ENCODE measurements at regions not wholly inside any gene's neighbourhood (a gene's known extent, or its start where the extent isn't known, plus 50 kb on each side); places are given as distances from the start of the nearest gene placed in this dataset.

GRCh38 chr6:44527181-44527580 is 139.7 kb downstream of the CDC5L start:
- no peak overlapping the region for H3K27ac Mint-ChIP-seq
- H3K4me3 Mint-ChIP-seq = no peak overlapping the region
- peaks cover 11% of the 10 kb centered on the region for H3K27me3 Mint-ChIP-seq
- peaks cover 3% of the 10 kb centered on the region for H3K9me3 Mint-ChIP-seq (ENCODE audit: low read depth)
- CTCF ChIA-PET = no interaction called here
- H3K4me1 Mint-ChIP-seq = peaks cover 28% of the 10 kb centered on the region
- no peak for ATAC-seq
- no peaks in the 10 kb centered on the region for H3K36me3 Mint-ChIP-seq
- no peak for DNase-seq

GRCh38 chr6:44527583-44528369 is 140.3 kb downstream of the CDC5L start:
- ATAC-seq (no peak), DNase-seq (no peak)
- peaks cover 3% of the 10 kb centered on the region for H3K9me3 Mint-ChIP-seq (ENCODE audit: low read depth)
- no peaks in the 10 kb centered on the region for H3K36me3 Mint-ChIP-seq
- CTCF ChIA-PET = no interaction called here
- H3K27ac Mint-ChIP-seq = no peak overlapping the region
- H3K4me3 Mint-ChIP-seq = no peak overlapping the region
- peaks cover 28% of the 10 kb centered on the region for H3K4me1 Mint-ChIP-seq
- H3K27me3 Mint-ChIP-seq = peaks cover 11% of the 10 kb centered on the region

- no peak overlapping the region for H3K4me3 Mint-ChIP-seq
- H3K36me3 Mint-ChIP-seq = no peaks in the 10 kb centered on the region
- peaks cover 28% of the 10 kb centered on the region for H3K4me1 Mint-ChIP-seq
- CTCF ChIA-PET = no interaction called here
- peaks cover 11% of the 10 kb centered on the region for H3K27me3 Mint-ChIP-seq
- peaks cover 3% of the 10 kb centered on the region for H3K9me3 Mint-ChIP-seq (ENCODE audit: low read depth)
- H3K27ac Mint-ChIP-seq = no peak overlapping the region
- ATAC-seq (no peak), DNase-seq (no peak)
Measured at GRCh38 chr6:44528370-44528644, 140.8 kb downstream of the CDC5L start.

GRCh38 chr6:44528716-44529115 is 141.2 kb downstream of the CDC5L start:
- no peaks in the 10 kb centered on the region for H3K36me3 Mint-ChIP-seq
- peaks cover 3% of the 10 kb centered on the region for H3K9me3 Mint-ChIP-seq (ENCODE audit: low read depth)
- DNase-seq (no peak), ATAC-seq (no peak)
- H3K4me3 Mint-ChIP-seq = no peak overlapping the region
- peaks cover 28% of the 10 kb centered on the region for H3K4me1 Mint-ChIP-seq
- CTCF ChIA-PET = no interaction called here
- no peak overlapping the region for H3K27ac Mint-ChIP-seq
- H3K27me3 Mint-ChIP-seq = peaks cover 11% of the 10 kb centered on the region

GRCh38 chr6:44529146-44529905 is 141.8 kb downstream of the CDC5L start:
- no peak for DNase-seq
- Mint-ChIP-seq H3K27me3 (peaks cover 5% of the 10 kb centered on the region), H3K4me3 (no peak overlapping the region), H3K36me3 (no peaks in the 10 kb centered on the region), H3K4me1 (peaks cover 28% of the 10 kb centered on the region), H3K9me3 (ENCODE audit: low read depth) (peaks cover 1% of the 10 kb centered on the region), H3K27ac (no peak overlapping the region)
- no peak for ATAC-seq
- CTCF ChIA-PET = interaction anchor here (1.2 kb wide), 1 partner anchor 54 kb away, joined by 3 read pairs; no protein-coding TSS in a partner anchor

- CTCF ChIA-PET = interaction anchor here (1.2 kb wide), 1 partner anchor 55 kb away, joined by 3 read pairs; no protein-coding TSS in a partner anchor
- Mint-ChIP-seq H3K27me3 (peaks cover 2% of the 10 kb centered on the region), H3K27ac (no peak overlapping the region), H3K36me3 (no peaks in the 10 kb centered on the region), H3K4me3 (no peak overlapping the region), H3K4me1 (peaks cover 20% of the 10 kb centered on the region), H3K9me3 (ENCODE audit: low read depth) (no peaks in the 10 kb centered on the region)
- DNase-seq (no peak), ATAC-seq (no peak)
Measured at GRCh38 chr6:44530209-44530909, 142.9 kb downstream of the CDC5L start.

- H3K4me1 Mint-ChIP-seq = peaks cover 17% of the 10 kb centered on the region
- peaks cover 2% of the 10 kb centered on the region for H3K27me3 Mint-ChIP-seq
- H3K36me3 Mint-ChIP-seq = no peaks in the 10 kb centered on the region
- CTCF ChIA-PET = no interaction called here
- DNase-seq = no peak
- H3K9me3 Mint-ChIP-seq (ENCODE audit: low read depth) = no peaks in the 10 kb centered on the region
- ATAC-seq = no peak
- no peak overlapping the region for H3K4me3 Mint-ChIP-seq
- H3K27ac Mint-ChIP-seq = no peak overlapping the region
Measured at GRCh38 chr6:44530910-44531234, 143.4 kb downstream of the CDC5L start.

- Mint-ChIP-seq H3K36me3 (no peaks in the 10 kb centered on the region), H3K27ac (no peak overlapping the region), H3K4me1 (peaks cover 13% of the 10 kb centered on the region), H3K27me3 (peaks cover 2% of the 10 kb centered on the region), H3K9me3 (ENCODE audit: low read depth) (no peaks in the 10 kb centered on the region), H3K4me3 (no peak overlapping the region)
- no peak for DNase-seq
- CTCF ChIA-PET = no interaction called here
- ATAC-seq = no peak
Measured at GRCh38 chr6:44531442-44532015, 144.0 kb downstream of the CDC5L start.

- Mint-ChIP-seq H3K4me3 (no peak overlapping the region), H3K4me1 (no peaks in the 10 kb centered on the region), H3K27me3 (peaks cover 2% of the 10 kb centered on the region), H3K36me3 (no peaks in the 10 kb centered on the region), H3K27ac (no peak overlapping the region), H3K9me3 (ENCODE audit: low read depth) (no peaks in the 10 kb centered on the region)
- no peak for DNase-seq
- no peak for ATAC-seq
- CTCF ChIA-PET = no interaction called here
Measured at GRCh38 chr6:44533421-44533820, 145.9 kb downstream of the CDC5L start.

GRCh38 chr6:44534291-44534690 is 146.8 kb downstream of the CDC5L start:
- H3K27ac Mint-ChIP-seq = no peak overlapping the region
- H3K4me1 Mint-ChIP-seq = no peaks in the 10 kb centered on the region
- no peaks in the 10 kb centered on the region for H3K36me3 Mint-ChIP-seq
- no peak for DNase-seq
- H3K27me3 Mint-ChIP-seq = peaks cover 2% of the 10 kb centered on the region
- H3K4me3 Mint-ChIP-seq = no peak overlapping the region
- H3K9me3 Mint-ChIP-seq (ENCODE audit: low read depth) = no peaks in the 10 kb centered on the region
- ATAC-seq = no peak
- CTCF ChIA-PET = no interaction called here

- CTCF ChIA-PET = no interaction called here
- H3K4me3 Mint-ChIP-seq = no peak overlapping the region
- no peaks in the 10 kb centered on the region for H3K36me3 Mint-ChIP-seq
- peaks cover 2% of the 10 kb centered on the region for H3K27me3 Mint-ChIP-seq
- ATAC-seq (no peak), DNase-seq (no peak)
- H3K27ac Mint-ChIP-seq = no peak overlapping the region
- no peaks in the 10 kb centered on the region for H3K4me1 Mint-ChIP-seq
- H3K9me3 Mint-ChIP-seq (ENCODE audit: low read depth) = no peaks in the 10 kb centered on the region
Measured at GRCh38 chr6:44535446-44535845, 147.9 kb downstream of the CDC5L start.

GRCh38 chr6:44535967-44536366 is 148.5 kb downstream of the CDC5L start:
- no peaks in the 10 kb centered on the region for H3K36me3 Mint-ChIP-seq
- peaks cover 2% of the 10 kb centered on the region for H3K27me3 Mint-ChIP-seq
- no peak for ATAC-seq
- CTCF ChIA-PET = no interaction called here
- no peak overlapping the region for H3K27ac Mint-ChIP-seq
- no peak overlapping the region for H3K4me3 Mint-ChIP-seq
- H3K4me1 Mint-ChIP-seq = no peaks in the 10 kb centered on the region
- DNase-seq = no peak
- no peaks in the 10 kb centered on the region for H3K9me3 Mint-ChIP-seq (ENCODE audit: low read depth)

GRCh38 chr6:44537306-44538049 is 150.0 kb downstream of the CDC5L start:
- no peak overlapping the region for H3K27ac Mint-ChIP-seq
- H3K4me1 Mint-ChIP-seq = no peaks in the 10 kb centered on the region
- no peaks in the 10 kb centered on the region for H3K36me3 Mint-ChIP-seq
- DNase-seq (no peak), ATAC-seq (no peak)
- CTCF ChIA-PET = no interaction called here
- H3K4me3 Mint-ChIP-seq = no peak overlapping the region
- H3K27me3 Mint-ChIP-seq = peaks cover 6% of the 10 kb centered on the region
- no peaks in the 10 kb centered on the region for H3K9me3 Mint-ChIP-seq (ENCODE audit: low read depth)
